ENCODE measurements at regions not wholly inside any gene's neighbourhood (a gene's known extent, or its start where the extent isn't known, plus 50 kb on each side); places are given as distances from the start of the nearest gene placed in this dataset.
"Not testable (repeated sequence)": the region's sequence is repeated elsewhere in the genome, so short reads cannot be mapped to it uniquely, and the experiment has no call there.

- no peak for DNase-seq
Observed at GRCh38 chr5:133881576-133882388, 86.6 kb downstream of the C5orf15 start.

- DNase-seq: no peak
Observed at GRCh38 chr5:133878236-133878555, 90.2 kb downstream of the C5orf15 start.

GRCh38 chr5:133877351-133878235 lies 90.8 kb downstream of the C5orf15 start:
- no peak for DNase-seq

GRCh38 chr5:133876266-133876665 lies 92.2 kb downstream of the C5orf15 start:
- DNase-seq: no peak

GRCh38 chr5:133875179-133875578 lies 93.2 kb downstream of the C5orf15 start:
- DNase-seq: no peak

- peak; percentile 24 for DNase-seq
Observed at GRCh38 chr5:133873449-133873848, 95.0 kb downstream of the C5orf15 start.

GRCh38 chr5:133870661-133871060 lies 97.8 kb downstream of the C5orf15 start:
- DNase-seq: no peak

- DNase-seq: no peak
Observed at GRCh38 chr5:133869519-133870335, 98.7 kb downstream of the C5orf15 start.

GRCh38 chr5:133868946-133869518 lies 99.4 kb downstream of the C5orf15 start:
- DNase-seq: peak; percentile 88

GRCh38 chr5:133867851-133868545 lies 100.4 kb downstream of the C5orf15 start:
- no peak for DNase-seq

GRCh38 chr5:133867341-133867740 lies 101.1 kb downstream of the C5orf15 start:
- no peak for DNase-seq

GRCh38 chr5:133866903-133867245 lies 101.6 kb downstream of the C5orf15 start:
- DNase-seq: no peak

- DNase-seq: no peak
Observed at GRCh38 chr5:133866160-133866902, 102.1 kb downstream of the C5orf15 start.

- DNase-seq: no peak
Observed at GRCh38 chr5:133865113-133865512, 103.3 kb downstream of the C5orf15 start.

- no peak for DNase-seq
Observed at GRCh38 chr5:133864711-133865110, 103.7 kb downstream of the C5orf15 start.

GRCh38 chr5:133863857-133864585 lies 104.4 kb downstream of the C5orf15 start:
- DNase-seq: no peak

GRCh38 chr5:133861161-133861737 lies 107.2 kb downstream of the C5orf15 start:
- peak; percentile 44 for DNase-seq

GRCh38 chr5:133859073-133859472 lies 109.4 kb downstream of the C5orf15 start:
- no peak for DNase-seq

GRCh38 chr5:133857595-133858313 lies 110.7 kb downstream of the C5orf15 start:
- DNase-seq: not testable (repeated sequence)

- DNase-seq: no peak
Observed at GRCh38 chr5:133854554-133854953, 113.9 kb downstream of the C5orf15 start.
